Heart left ventricle (tissue), 16 donors: ENCODE measurements at regions not wholly inside any gene's neighbourhood (a gene's known extent, or its start where the extent isn't known, plus 50 kb on each side); places are given as distances from the start of the nearest gene placed in this dataset.

Source experiments
- ATAC-seq, 4 donors: fragments of 200-7000 bp; cut with Tn5 transposase; one replicate each; pipeline ENCODE4 v1.9.1; 2020 to 2022; ENCODE audit warnings: moderate library complexity in 4 of 4, mild to moderate bottlenecking in 3 of 4, moderate number of reproducible peaks in 1 of 4
- DNase-seq, 5 donors: peaks; one replicate each; pipeline ENCODE4 v3.0.0-alpha.2; 2020
- H3K27ac ChIP-seq, 12 donors: fragments of 200-600 bp; sonication (generic) in 4 of 12; one replicate each; pipeline versions ENCODE4 v1.5.0 to v1.8.0; 2016 to 2022; ENCODE audit warnings: mild to moderate bottlenecking in 2 of 12
- H3K27me3 ChIP-seq, 9 donors: fragments of 200-600 bp; sonication (generic) in 2 of 9; one replicate each; pipeline versions ENCODE4 v1.5.1 to v1.8.0; 2016 to 2022; ENCODE audit warnings: mild to moderate bottlenecking in 3 of 9
- H3K36me3 ChIP-seq, 9 donors: fragments of 200-600 bp; sonication (generic) in 2 of 9; one replicate each; pipeline versions ENCODE4 v1.5.0 to v1.8.0; 2018 to 2022; ENCODE audit warnings: mild to moderate bottlenecking in 2 of 9
- H3K4me1 ChIP-seq, 12 donors: fragments of 200-600 bp; sonication (generic) in 4 of 12; one replicate each; pipeline versions ENCODE4 v1.5.0 to v1.8.0; 2016 to 2022; ENCODE audit warnings: mild to moderate bottlenecking in 3 of 12
- H3K4me3 ChIP-seq, 12 donors: fragments of 200-600 bp; sonication (generic) in 4 of 12; one replicate each; pipeline versions ENCODE4 v1.5.0 to v1.8.0; 2017 to 2022; ENCODE audit warnings: mild to moderate bottlenecking in 9 of 12, moderate library complexity in 4 of 12
- H3K9me3 ChIP-seq, 12 donors: fragments of 200-600 bp; sonication (generic) in 4 of 12; one replicate each; pipeline versions ENCODE4 v1.5.0 to v1.8.0; 2016 to 2022; ENCODE audit warnings: mild to moderate bottlenecking in 1 of 12
- CTCF ChIP-seq, 12 donors: fragments of 200-600 bp; sonication (generic) in 4 of 12; IDR thresholded peaks; one replicate each; pipeline versions ENCODE4 v1.5.0 to v1.8.0; 2018 to 2022; ENCODE audit warnings: antibody characterized with exemption in 12 of 12, mild to moderate bottlenecking in 5 of 12
- POLR2A ChIP-seq, 2 donors: fragments of 450-650 bp; IDR thresholded peaks; one replicate each; pipeline ENCODE4 v1.6.1; 2017; ENCODE audit warnings: antibody characterized with exemption in 2 of 2, mild to moderate bottlenecking in 2 of 2, moderate library complexity in 2 of 2
- WGBS, 4 donors: extraction: QIAGEN DNeasy Blood & Tissue Kit in 2 of 4; methylation state at CpG; one replicate each; pipeline versions ENCODE4 v1.1.5 to v1.1.7; 2013 to 2018; 5-methylcytosine and 5-hydroxymethylcytosine counted together
- intact Hi-C, 10 donors: fragments of 100-400 bp; cut with DNase I; formaldehyde crosslinking; loops; one replicate each; pipeline versions ENCODE4 v1.11.1 to v1.14.2; 2022
- donor health status: ischemic (EF 13 %, LVEDD 7.1; RV severe dilation, severe dysfunction).
- donor health status: healthy with polysubstance abuse.
- donor health status: DM: no; HTN: yes; CAD: no.
- donor health status: DM: no; HTN: no; CAD: no.
- donor health status: ischemic (EF 25% LVEDD 6.9; RV normal size, moderate dysfunction).
- donor health status: ischemic (EF 25% LVEDD 5.7; RV mildly dilated, moderate dysfunction).
- donor health status: healthy.
- donor health status: DM: yes; HTN: yes; CAD: no.
- donor health status: ischemic (EF 35%, LVEDD 5.7; RV mildly dilated, moderate dysfunction).
- donor health status: nonischemic (EF 11% LVEDD 7.7; RV severe dilation, severe dysfunction).
- donor health status: DM: yes; HTN: yes; CAD: no.
- donor health status: PGD.
- donor health status: ischemic (EF 29% LVEDD 5.4; RV normal size, mild dysfunction).
- donor health status: nonischemic (EF 23%, LVEDD 6.1; RV moderate dilation, normal function).

- Histone ChIP-seq H3K27me3 (no peaks in the 10 kb centered on the region), H3K36me3 (no peaks in the 10 kb centered on the region), H3K9me3 (peaks cover 0 to 17% (median 0%) of the 10 kb centered on the region in 12 donors), H3K4me1 (no peaks in the 10 kb centered on the region), H3K27ac (peak overlapping the region in 1 of 12 donors; percentile 66), H3K4me3 (no peak overlapping the region)
- peak in 1 of 4 donors; percentile 36 for ATAC-seq
- TF ChIP-seq CTCF (IDR thresholded peaks at IDR 0.05) (no peak), POLR2A (IDR thresholded peaks at IDR 0.05) (no peak)
- no peak for DNase-seq
- 49 to 64% (median 60%) methylated on average over 4 of the region's 4 CpGs for WGBS, 4 donors
- intact Hi-C loops = no loop called here
Observed at GRCh38 chr3:132911741-132912415, 126.3 kb upstream of the TMEM108 start.

- WGBS, 4 donors = 94 to 97% (median 95%) methylated on average over 8 to 10 of the region's 10 CpGs
- DNase-seq (peak in 2 of 5 donors; percentile 26 to 57), ATAC-seq (no peak)
- H3K4me3 ChIP-seq = no peak overlapping the region
- H3K9me3 ChIP-seq = no peaks in the 10 kb centered on the region
- no peaks in the 10 kb centered on the region for H3K4me1 ChIP-seq
- no peaks in the 10 kb centered on the region for H3K36me3 ChIP-seq
- TF ChIP-seq POLR2A (IDR thresholded peaks at IDR 0.05) (no peak), CTCF (IDR thresholded peaks at IDR 0.05) (no peak)
- intact Hi-C loops = no loop called here
- no peak overlapping the region for H3K27ac ChIP-seq
- no peaks in the 10 kb centered on the region for H3K27me3 ChIP-seq
Observed at GRCh38 chr3:132907293-132907692, 130.9 kb upstream of the TMEM108 start.

GRCh38 chr3:132900481-132900880 lies 137.7 kb upstream of the TMEM108 start:
- DNase-seq (no peak), ATAC-seq (no peak)
- H3K9me3 ChIP-seq = peaks cover 0 to 6% (median 0%) of the 10 kb centered on the region in 12 donors
- H3K36me3 ChIP-seq = no peaks in the 10 kb centered on the region
- H3K4me1 ChIP-seq = no peaks in the 10 kb centered on the region
- no peak overlapping the region for H3K27ac ChIP-seq
- no peak overlapping the region for H3K4me3 ChIP-seq
- H3K27me3 ChIP-seq = no peaks in the 10 kb centered on the region
- TF ChIP-seq POLR2A (IDR thresholded peaks at IDR 0.05) = no peak
- no peak for TF ChIP-seq CTCF (IDR thresholded peaks at IDR 0.05)
- intact Hi-C loops = no loop called here

GRCh38 chr3:132898141-132898540 lies 140.1 kb upstream of the TMEM108 start:
- intact Hi-C loops = no loop called here
- H3K36me3 ChIP-seq = no peaks in the 10 kb centered on the region
- TF ChIP-seq POLR2A (IDR thresholded peaks at IDR 0.05) (no peak), CTCF (IDR thresholded peaks at IDR 0.05) (no peak)
- H3K9me3 ChIP-seq = peaks cover 0 to 6% (median 0%) of the 10 kb centered on the region in 12 donors
- no peaks in the 10 kb centered on the region for H3K4me1 ChIP-seq
- 70 to 81% (median 79%) methylated on average over 5 of the region's 5 CpGs for WGBS, 4 donors
- no peak for ATAC-seq
- H3K27ac ChIP-seq = no peak overlapping the region
- no peak for DNase-seq
- H3K4me3 ChIP-seq = no peak overlapping the region
- H3K27me3 ChIP-seq = no peaks in the 10 kb centered on the region
